K562 (cell line): ENCODE measurements at regions not wholly inside any gene's neighbourhood (a gene's known extent, or its start where the extent isn't known, plus 50 kb on each side); places are given as distances from the start of the nearest gene placed in this dataset.

Experiments used
- ATAC-seq: fragments of 200-7000 bp; cut with Tn5 transposase; 3 replicates; pipeline ENCODE4 v1.9.1; 2020; ENCODE audit warnings: moderate library complexity
- BruUV-seq: library from RNA; stranded (reverse); fragments of 400-500 nt; replicated peaks from 2 replicates; lab custom pipeline; 2021; lab: Mats Ljungman, UMichigan
- CTCF ChIA-PET: fragments of 300-600 bp; formaldehyde crosslinking; extraction: SDS; loops from one replicate; lab custom pipeline; 2021; ENCODE audit warnings: low intra/inter-chr PET ratio; lab: Yijun Ruan, JAX
- POLR2A ChIA-PET: fragments of 300-600, 350-650 bp; sonication (Branson Sonifier 250); formaldehyde crosslinking; extraction: SDS; loops from one replicate; lab custom pipeline; 2021; ENCODE audit warnings: antibody characterized with exemption, inconsistent platforms; lab: Yijun Ruan, JAX
- DNase-seq, 4 experiments: peaks; one replicate each; pipeline versions ENCODE4 v3.0.0 to v3.0.0-alpha.2; 2011 to 2018; ENCODE audit warnings: low spot score in 3 of 4, mixed read lengths in 3 of 4; ENCODE audit errors: extremely low read depth in 1 of 4
- FAIRE-seq: peaks from 2 replicates; lab custom pipeline; 2011; peaks lifted over from hg19 to GRCh38; lab: Jason Lieb, UNC
- H2AFZ ChIP-seq: 2 replicates; pipeline ENCODE4 v1.6.0; 2011; ENCODE audit warnings: low read depth, low read length, control low read depth, inconsistent platforms
- H3K27ac ChIP-seq: fragments of 200-600 bp; 3 replicates; pipeline ENCODE4 v1.8.0; 2011; ENCODE audit warnings: low read depth, mild to moderate bottlenecking, control low read depth, inconsistent platforms, low read length, moderate library complexity, mixed read lengths; ENCODE audit errors: extremely low read depth
- H3K27me3 ChIP-seq, 2 experiments: fragments of 300-600 bp in 1 of 2; 2 replicates in 1 of 2; 3 replicates in 1 of 2; pipeline versions ENCODE4 v1.6.0 to v1.8.0; 2011; ENCODE audit warnings: inconsistent platforms in 2 of 2, low read length in 2 of 2, mild to moderate bottlenecking in 1 of 2, mixed read lengths in 1 of 2, moderate library complexity in 1 of 2; ENCODE audit not compliant: control insufficient read depth in 2 of 2, insufficient read depth in 2 of 2
- H3K36me3 ChIP-seq: fragments of 300-600 bp; 3 replicates; pipeline ENCODE4 v1.8.0; 2011; ENCODE audit warnings: mild to moderate bottlenecking, low read length, inconsistent platforms; ENCODE audit not compliant: control insufficient read depth, insufficient read depth
- H3K4me1 ChIP-seq, 2 experiments: fragments of 200-600 bp in 1 of 2; replicated peaks in 1 of 2; 2 replicates in 1 of 2; 3 replicates in 1 of 2; pipeline versions ENCODE4 v1.5.1 to v1.8.0; 2011; ENCODE audit warnings: inconsistent platforms in 2 of 2, low read length in 2 of 2, mild to moderate bottlenecking in 1 of 2, mixed read lengths in 1 of 2, moderate library complexity in 1 of 2; ENCODE audit not compliant: control insufficient read depth in 2 of 2, insufficient read depth in 2 of 2
- H3K4me2 ChIP-seq: 2 replicates; pipeline ENCODE4 v1.6.1; 2011; ENCODE audit warnings: low read length, control low read depth, inconsistent platforms, mixed read lengths; ENCODE audit not compliant: insufficient read depth
- H3K4me3 ChIP-seq: fragments of 200-600 bp; sonication (generic), shearing (Covaris generic); 2 replicates; pipeline ENCODE4 v1.5.1; 2016; ENCODE audit warnings: control low read depth, inconsistent platforms
- H3K79me2 ChIP-seq: fragments of 200-600 bp; 3 replicates; pipeline ENCODE4 v1.8.0; 2011; ENCODE audit warnings: low read length, inconsistent platforms; ENCODE audit not compliant: control insufficient read depth, insufficient read depth
- H3K9ac ChIP-seq, 2 experiments: 2 replicates each; pipeline versions ENCODE4 v1.6.0 to v1.6.1; 2011; ENCODE audit warnings: low read depth in 2 of 2, low read length in 2 of 2, control low read depth in 1 of 2, inconsistent platforms in 1 of 2, mild to moderate bottlenecking in 1 of 2, mixed read lengths in 1 of 2; ENCODE audit not compliant: insufficient read depth in 1 of 2
- H3K9me1 ChIP-seq: one replicate; pipeline ENCODE4 v1.6.0; 2011; ENCODE audit warnings: inconsistent platforms, mild to moderate bottlenecking, low read length, moderate library complexity; ENCODE audit not compliant: control insufficient read depth, insufficient read depth
- H3K9me3 ChIP-seq: replicated peaks from 2 replicates; pipeline ENCODE4 v1.5.1; 2011; ENCODE audit warnings: low read depth, low read length, inconsistent platforms; ENCODE audit not compliant: control insufficient read depth, insufficient read depth
- H4K20me1 ChIP-seq: replicated peaks from 2 replicates; pipeline ENCODE4 v1.6.1; 2011; ENCODE audit warnings: low read length, inconsistent platforms, mixed read lengths; ENCODE audit not compliant: control insufficient read depth, insufficient read depth
- BHLHE40 ChIP-seq: IDR thresholded peaks from 2 replicates; pipeline ENCODE4 v1.6.1; 2011; ENCODE audit warnings: low read length, improper control_type of control experiment
- HOXB6 ChIP-seq: fragments of 250-450 bp; sonication (Bioruptor Pico); IDR thresholded peaks from 2 replicates; pipeline ENCODE4 v1.5.1; 2022; ENCODE audit warnings: mild to moderate bottlenecking, borderline replicate concordance
- ILK ChIP-seq: fragments of 450-650 bp; IDR thresholded peaks from 2 replicates; pipeline ENCODE4 v1.6.1; 2016; ENCODE audit warnings: missing genetic modification characterization, low read depth, mild to moderate bottlenecking, missing compliant biosample characterization, moderate library complexity, borderline replicate concordance
- JUN ChIP-seq, 2 experiments: sonication (generic) in 1 of 2; formaldehyde crosslinking in 1 of 2; IDR thresholded peaks; 2 replicates each; pipeline versions ENCODE4 v1.6.1 to v1.8.0; 2012 to 2022; ENCODE audit warnings: borderline replicate concordance in 2 of 2, mild to moderate bottlenecking in 2 of 2, improper control_type of control experiment in 1 of 2, low read depth in 1 of 2, low read length in 1 of 2, missing genetic modification reagents in 1 of 2
- NCOA4 ChIP-seq: fragments of 450-650 bp; IDR thresholded peaks from 2 replicates; pipeline ENCODE4 v1.6.1; 2018; ENCODE audit warnings: mild to moderate bottlenecking; ENCODE audit not compliant: partially characterized antibody
- NFATC3 ChIP-seq: fragments of 450-650 bp; IDR thresholded peaks from 2 replicates; pipeline ENCODE4 v1.6.1; 2017; ENCODE audit warnings: mild to moderate bottlenecking
- XRCC5 ChIP-seq: fragments of 200-400 bp; formaldehyde crosslinking; IDR thresholded peaks from 2 replicates; pipeline ENCODE4 v1.6.1; 2017; ENCODE audit warnings: low read depth, mild to moderate bottlenecking, low read length
- WGBS: fragments of 100-300 bp; shearing (Covaris generic); methylation state at CpG from one replicate; pipeline ENCODE4 v1.1.6; 2016; ENCODE audit warnings: low coverage, mixed read lengths; ENCODE audit not compliant: insufficient coverage; ENCODE audit errors: missing lambda C conversion rate; 5-methylcytosine and 5-hydroxymethylcytosine counted together
- in situ Hi-C: fragments of 300-500 bp; cut with MboI; formaldehyde crosslinking; loops from 4 replicates; pipeline ENCODE4 v1.15.0; 2018; ENCODE audit warnings: inconsistent platforms, mixed read lengths
- intact Hi-C: fragments of 100-400 bp; cut with micrococcal nuclease; formaldehyde crosslinking; loops from 2 replicates; pipeline ENCODE4 v1.14.2; 2022
- TF ChIP-seq, protein P1 (sequence below), 3 experiments: fragments of 200-800 bp in 1 of 3; sonication (Bioruptor generic) in 1 of 3; sonication (generic) in 1 of 3; formaldehyde crosslinking in 1 of 3; IDR thresholded peaks; 2 replicates each; pipeline versions ENCODE4 v1.6.1 to v1.8.0; 2016 to 2022; ENCODE audit warnings: mild to moderate bottlenecking in 2 of 3, missing compliant biosample characterization in 2 of 3, missing genetic modification characterization in 2 of 3, missing genetic modification reagents in 1 of 3
- TF ChIP-seq, protein P2 (sequence below): sonication (generic); formaldehyde crosslinking; IDR thresholded peaks from 2 replicates; pipeline ENCODE4 v1.8.0; 2022; ENCODE audit warnings: missing genetic modification reagents, mild to moderate bottlenecking, borderline replicate concordance
- TF ChIP-seq, protein P3 (sequence below): fragments of 250-450 bp; sonication (Bioruptor Pico); IDR thresholded peaks from 2 replicates; pipeline ENCODE4 v1.5.0; 2021; ENCODE audit warnings: mild to moderate bottlenecking, borderline replicate concordance
- TF ChIP-seq, protein P4 (sequence below): sonication (generic); formaldehyde crosslinking; IDR thresholded peaks from 2 replicates; pipeline ENCODE4 v1.8.1; 2023; ENCODE audit warnings: mild to moderate bottlenecking, missing genetic modification reagents
- TF ChIP-seq, protein P5 (sequence below): IDR thresholded peaks from 2 replicates; pipeline ENCODE4 v1.6.1; 2014; ENCODE audit warnings: antibody characterized with exemption

DNA sequence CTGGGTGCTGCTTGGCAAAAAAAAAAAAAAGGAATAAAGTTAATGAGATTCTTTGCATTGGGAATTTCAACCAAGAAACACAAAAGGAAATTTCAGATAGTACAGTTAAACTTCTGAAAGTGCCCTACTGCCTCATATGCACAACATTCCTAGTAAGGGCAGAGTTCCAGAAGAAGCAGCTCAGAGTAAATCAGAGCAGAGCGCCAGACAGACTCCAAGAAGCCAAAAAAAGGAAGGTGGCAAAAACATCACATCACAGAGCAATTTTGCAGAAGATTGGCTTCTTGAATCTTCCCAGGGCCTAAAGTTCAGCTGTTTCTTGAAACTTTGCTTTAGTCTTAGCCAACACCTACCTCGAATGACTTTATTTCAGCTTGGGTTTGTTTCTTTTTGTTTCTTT lies 544.1 kb downstream of the XPNPEP1 start (continued):
- no peak for TF ChIP-seq BHLHE40
- TF ChIP-seq, protein P1, sequence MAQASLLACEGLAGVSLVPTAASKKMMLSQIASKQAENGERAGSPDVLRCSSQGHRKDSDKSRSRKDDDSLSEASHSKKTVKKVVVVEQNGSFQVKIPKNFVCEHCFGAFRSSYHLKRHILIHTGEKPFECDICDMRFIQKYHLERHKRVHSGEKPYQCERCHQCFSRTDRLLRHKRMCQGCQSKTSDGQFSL (CRISPR knock-in tag; IDR thresholded peaks at IDR 0.05), result no peak
- TF ChIP-seq, protein P1 (tag; IDR thresholded peaks at IDR 0.05), result no peak
- TF ChIP-seq, protein P2, sequence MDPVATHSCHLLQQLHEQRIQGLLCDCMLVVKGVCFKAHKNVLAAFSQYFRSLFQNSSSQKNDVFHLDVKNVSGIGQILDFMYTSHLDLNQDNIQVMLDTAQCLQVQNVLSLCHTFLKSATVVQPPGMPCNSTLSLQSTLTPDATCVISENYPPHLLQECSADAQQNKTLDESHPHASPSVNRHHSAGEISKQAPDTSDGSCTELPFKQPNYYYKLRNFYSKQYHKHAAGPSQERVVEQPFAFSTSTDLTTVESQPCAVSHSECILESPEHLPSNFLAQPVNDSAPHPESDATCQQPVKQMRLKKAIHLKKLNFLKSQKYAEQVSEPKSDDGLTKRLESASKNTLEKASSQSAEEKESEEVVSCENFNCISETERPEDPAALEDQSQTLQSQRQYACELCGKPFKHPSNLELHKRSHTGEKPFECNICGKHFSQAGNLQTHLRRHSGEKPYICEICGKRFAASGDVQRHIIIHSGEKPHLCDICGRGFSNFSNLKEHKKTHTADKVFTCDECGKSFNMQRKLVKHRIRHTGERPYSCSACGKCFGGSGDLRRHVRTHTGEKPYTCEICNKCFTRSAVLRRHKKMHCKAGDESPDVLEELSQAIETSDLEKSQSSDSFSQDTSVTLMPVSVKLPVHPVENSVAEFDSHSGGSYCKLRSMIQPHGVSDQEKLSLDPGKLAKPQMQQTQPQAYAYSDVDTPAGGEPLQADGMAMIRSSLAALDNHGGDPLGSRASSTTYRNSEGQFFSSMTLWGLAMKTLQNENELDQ (CRISPR knock-in tag), result no peak
- no peak for TF ChIP-seq XRCC5
- TF ChIP-seq NFATC3, result no peak
- TF ChIP-seq, all 486 proteins: peak for 0

DNA sequence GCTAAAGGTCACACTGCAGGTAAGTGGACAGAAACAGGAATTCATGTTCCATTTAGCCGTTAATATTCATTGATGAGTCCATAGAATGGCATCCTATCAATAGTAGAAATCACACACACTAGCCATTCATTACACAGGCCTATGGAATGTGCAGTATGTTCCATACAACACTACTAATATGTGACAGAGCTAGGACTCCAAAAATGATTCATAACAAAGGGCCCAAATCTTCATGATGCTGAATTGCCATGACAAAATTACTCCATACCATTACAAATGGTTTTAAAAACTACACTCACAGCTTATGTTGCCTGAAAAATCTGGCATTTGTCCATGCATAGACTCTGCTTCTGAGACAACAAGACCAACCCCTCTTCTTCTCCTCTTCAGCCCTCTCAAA lies 549.1 kb downstream of the XPNPEP1 start:
- WGBS, result 0% methylated on average over 1 of the region's 1 CpG
- H3K36me3 ChIP-seq, result no peaks in the 10 kb centered on the region
- H3K4me2 ChIP-seq, result no peak overlapping the region
- FAIRE-seq (no peak), DNase-seq (no peak), ATAC-seq (no peak)
- no peaks in the 10 kb centered on the region for H3K9me1 ChIP-seq
- H3K9me3 ChIP-seq, result no peaks in the 10 kb centered on the region
- ChIA-PET CTCF (no interaction called here), POLR2A (no interaction called here)
- H3K4me1 ChIP-seq, result no peaks in the 10 kb centered on the region
- no peak overlapping the region for H3K4me3 ChIP-seq
- no peaks in the 10 kb centered on the region for H4K20me1 ChIP-seq
- H3K27ac ChIP-seq, result no peak overlapping the region
- in situ Hi-C loops, result no loop called here
- H3K9ac ChIP-seq, result no peak overlapping the region
- H3K27me3 ChIP-seq, result no peaks in the 10 kb centered on the region
- H2AFZ ChIP-seq, result no peak overlapping the region
- intact Hi-C loops, result no loop called here
- BruUV-seq, result no TSS peak
- H3K79me2 ChIP-seq, result no peaks in the 10 kb centered on the region
- TF ChIP-seq, protein P3, sequence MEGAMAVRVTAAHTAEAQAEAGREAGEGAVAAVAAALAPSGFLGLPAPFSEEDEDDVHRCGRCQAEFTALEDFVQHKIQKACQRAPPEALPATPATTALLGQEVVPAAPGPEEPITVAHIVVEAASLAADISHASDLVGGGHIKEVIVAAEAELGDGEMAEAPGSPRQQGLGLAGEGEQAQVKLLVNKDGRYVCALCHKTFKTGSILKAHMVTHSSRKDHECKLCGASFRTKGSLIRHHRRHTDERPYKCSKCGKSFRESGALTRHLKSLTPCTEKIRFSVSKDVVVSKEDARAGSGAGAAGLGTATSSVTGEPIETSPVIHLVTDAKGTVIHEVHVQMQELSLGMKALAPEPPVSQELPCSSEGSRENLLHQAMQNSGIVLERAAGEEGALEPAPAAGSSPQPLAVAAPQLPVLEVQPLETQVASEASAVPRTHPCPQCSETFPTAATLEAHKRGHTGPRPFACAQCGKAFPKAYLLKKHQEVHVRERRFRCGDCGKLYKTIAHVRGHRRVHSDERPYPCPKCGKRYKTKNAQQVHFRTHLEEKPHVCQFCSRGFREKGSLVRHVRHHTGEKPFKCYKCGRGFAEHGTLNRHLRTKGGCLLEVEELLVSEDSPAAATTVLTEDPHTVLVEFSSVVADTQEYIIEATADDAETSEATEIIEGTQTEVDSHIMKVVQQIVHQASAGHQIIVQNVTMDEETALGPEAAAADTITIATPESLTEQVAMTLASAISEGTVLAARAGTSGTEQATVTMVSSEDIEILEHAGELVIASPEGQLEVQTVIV, result no peak
- TF ChIP-seq JUN (IDR thresholded peaks at IDR 0.05; ENCODE audit: borderline replicate concordance, low read depth, low read length) (no peak), JUN (CRISPR knock-in tag; IDR thresholded peaks at IDR 0.05; ENCODE audit: borderline replicate concordance) (no peak), HOXB6 (CRISPR knock-in tag) (no peak), ILK (no peak), NCOA4 (no peak)
- TF ChIP-seq, protein P4, sequence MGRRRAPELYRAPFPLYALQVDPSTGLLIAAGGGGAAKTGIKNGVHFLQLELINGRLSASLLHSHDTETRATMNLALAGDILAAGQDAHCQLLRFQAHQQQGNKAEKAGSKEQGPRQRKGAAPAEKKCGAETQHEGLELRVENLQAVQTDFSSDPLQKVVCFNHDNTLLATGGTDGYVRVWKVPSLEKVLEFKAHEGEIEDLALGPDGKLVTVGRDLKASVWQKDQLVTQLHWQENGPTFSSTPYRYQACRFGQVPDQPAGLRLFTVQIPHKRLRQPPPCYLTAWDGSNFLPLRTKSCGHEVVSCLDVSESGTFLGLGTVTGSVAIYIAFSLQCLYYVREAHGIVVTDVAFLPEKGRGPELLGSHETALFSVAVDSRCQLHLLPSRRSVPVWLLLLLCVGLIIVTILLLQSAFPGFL (CRISPR knock-in tag), result no peak
- TF ChIP-seq, protein P5, sequence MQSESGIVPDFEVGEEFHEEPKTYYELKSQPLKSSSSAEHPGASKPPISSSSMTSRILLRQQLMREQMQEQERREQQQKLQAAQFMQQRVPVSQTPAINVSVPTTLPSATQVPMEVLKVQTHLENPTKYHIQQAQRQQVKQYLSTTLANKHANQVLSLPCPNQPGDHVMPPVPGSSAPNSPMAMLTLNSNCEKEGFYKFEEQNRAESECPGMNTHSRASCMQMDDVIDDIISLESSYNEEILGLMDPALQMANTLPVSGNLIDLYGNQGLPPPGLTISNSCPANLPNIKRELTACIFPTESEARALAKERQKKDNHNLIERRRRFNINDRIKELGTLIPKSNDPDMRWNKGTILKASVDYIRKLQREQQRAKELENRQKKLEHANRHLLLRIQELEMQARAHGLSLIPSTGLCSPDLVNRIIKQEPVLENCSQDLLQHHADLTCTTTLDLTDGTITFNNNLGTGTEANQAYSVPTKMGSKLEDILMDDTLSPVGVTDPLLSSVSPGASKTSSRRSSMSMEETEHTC, result no peak
